Fibroblast of pulmonary artery (primary cell): ENCODE measurements at regions not wholly inside any gene's neighbourhood (a gene's known extent, or its start where the extent isn't known, plus 50 kb on each side); places are given as distances from the start of the nearest gene placed in this dataset.
"Not testable (repeated sequence)": the region's sequence is repeated elsewhere in the genome, so short reads cannot be mapped to it uniquely, and the experiment has no call there.

Experiments
- DNase-seq: peaks from one replicate; pipeline ENCODE4 v3.0.0-alpha.2; 2010; ENCODE audit warnings: low read depth
- H3K4me3 ChIP-seq: replicated peaks from 2 replicates; pipeline ENCODE4 v1.5.1; 2011; ENCODE audit warnings: low read depth, mild to moderate bottlenecking, control low read depth, low read length, moderate library complexity
- CTCF ChIP-seq: IDR thresholded peaks from 2 replicates; pipeline ENCODE4 v1.5.1; 2011; ENCODE audit warnings: mild to moderate bottlenecking, control low read depth, low read length, inconsistent platforms; ENCODE audit errors: missing control alignments

DNA sequence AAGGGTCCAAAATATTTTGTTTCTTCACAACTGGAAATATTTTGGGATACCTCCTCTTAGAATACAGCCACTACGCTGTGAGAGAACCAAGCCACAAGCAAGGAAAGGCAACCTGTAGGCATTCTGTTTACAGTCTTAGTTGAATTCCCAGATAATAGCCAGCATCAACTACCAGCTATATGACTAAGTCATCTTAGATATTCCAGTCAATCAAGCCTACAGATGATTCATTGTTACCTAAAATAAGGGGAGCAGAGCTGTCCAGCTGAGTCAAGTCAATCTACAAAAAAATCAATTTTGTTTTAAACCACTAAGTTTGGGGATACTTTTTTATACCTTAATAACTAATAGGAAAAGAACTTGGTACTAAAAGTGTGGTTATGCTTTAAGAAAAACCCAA is 526.4 kb upstream of the DPPA4 start:
- TF ChIP-seq CTCF, result no peak
- no peak overlapping the region for H3K4me3 ChIP-seq
- DNase-seq, result no peak

- no peak overlapping the region for H3K4me3 ChIP-seq
- no peak for DNase-seq
- no peak for TF ChIP-seq CTCF
Observed at GRCh38 chr3:109864452-109864851, 527.1 kb upstream of the DPPA4 start.

- H3K4me3 ChIP-seq, result no peak overlapping the region
- TF ChIP-seq CTCF, result no peak
- DNase-seq, result no peak
Observed at GRCh38 chr3:109869586-109869985, 532.2 kb upstream of the DPPA4 start.

GRCh38 chr3:109874896-109875708 is 537.8 kb upstream of the DPPA4 start:
- no peak overlapping the region for H3K4me3 ChIP-seq
- TF ChIP-seq CTCF, result no peak
- no peak for DNase-seq

GRCh38 chr3:109877616-109878015 is 540.3 kb upstream of the DPPA4 start:
- not testable (repeated sequence) for H3K4me3 ChIP-seq, DNase-seq

- no peak for TF ChIP-seq CTCF
- no peak for DNase-seq
- H3K4me3 ChIP-seq, result no peak overlapping the region
Observed at GRCh38 chr3:109882144-109882543, 544.8 kb upstream of the DPPA4 start.

- TF ChIP-seq CTCF, result no peak
- no peak overlapping the region for H3K4me3 ChIP-seq
- no peak for DNase-seq
Observed at GRCh38 chr3:109887293-109887692, 549.9 kb upstream of the DPPA4 start.
